ENCODE measurements at regions not wholly inside any gene's neighbourhood (a gene's known extent, or its start where the extent isn't known, plus 50 kb on each side); places are given as distances from the start of the nearest gene placed in this dataset.

GRCh38 chr12:11595080-11595479 lies 54.4 kb upstream of the ETV6 start:
- Mint-ChIP-seq H3K27ac (ENCODE audit: unreplicated experiment) (no peak overlapping the region), H3K27me3 (ENCODE audit: low read depth) (no peaks in the 10 kb centered on the region), H3K9me3 (peaks cover 5% of the 10 kb centered on the region), H3K4me1 (peaks cover 2% of the 10 kb centered on the region), H3K4me3 (no peak overlapping the region), H3K36me3 (ENCODE audit: low read depth) (no peaks in the 10 kb centered on the region)
- no peak for DNase-seq (ENCODE audit: low read depth, low spot score)
- TF ChIP-seq CTCF (conservative IDR thresholded peaks at IDR 0.05): no peak

GRCh38 chr12:11596141-11596540 lies 53.3 kb upstream of the ETV6 start:
- H3K9me3 Mint-ChIP-seq: peaks cover 5% of the 10 kb centered on the region
- no peak overlapping the region for H3K4me3 Mint-ChIP-seq
- TF ChIP-seq CTCF (conservative IDR thresholded peaks at IDR 0.05): no peak
- no peak overlapping the region for H3K27ac Mint-ChIP-seq (ENCODE audit: unreplicated experiment)
- no peaks in the 10 kb centered on the region for H3K36me3 Mint-ChIP-seq (ENCODE audit: low read depth)
- no peaks in the 10 kb centered on the region for H3K4me1 Mint-ChIP-seq
- no peak for DNase-seq (ENCODE audit: low read depth, low spot score)
- H3K27me3 Mint-ChIP-seq (ENCODE audit: low read depth): no peaks in the 10 kb centered on the region

- H3K27ac Mint-ChIP-seq (ENCODE audit: unreplicated experiment): no peak overlapping the region
- H3K36me3 Mint-ChIP-seq (ENCODE audit: low read depth): no peaks in the 10 kb centered on the region
- no peaks in the 10 kb centered on the region for H3K27me3 Mint-ChIP-seq (ENCODE audit: low read depth)
- H3K4me1 Mint-ChIP-seq: no peaks in the 10 kb centered on the region
- H3K9me3 Mint-ChIP-seq: no peaks in the 10 kb centered on the region
- DNase-seq (ENCODE audit: low read depth, low spot score): no peak
- no peak for TF ChIP-seq CTCF (conservative IDR thresholded peaks at IDR 0.05)
- no peak overlapping the region for H3K4me3 Mint-ChIP-seq
Observed at GRCh38 chr12:11598900-11599299, 50.6 kb upstream of the ETV6 start.
